ENCODE measurements at regions not wholly inside any gene's neighbourhood (a gene's known extent, or its start where the extent isn't known, plus 50 kb on each side); places are given as distances from the start of the nearest gene placed in this dataset.

- TF ChIP-seq CTCF (IDR thresholded peaks at IDR 0.05), result no peak
- no peak for TF ChIP-seq ZFX (IDR thresholded peaks at IDR 0.05; ENCODE audit: borderline replicate concordance)
Observed at GRCh38 chr3:26068890-26069289, 279.0 kb downstream of the OXSM start.
